Spleen (tissue), 7 donors: ENCODE measurements at regions not wholly inside any gene's neighbourhood (a gene's known extent, or its start where the extent isn't known, plus 50 kb on each side); places are given as distances from the start of the nearest gene placed in this dataset.

Experiments used
- CTCF ChIP-seq, 11 experiments: fragments of 200-600 bp in 7 of 11; fragments of 450-650 bp in 4 of 11; sonication (generic) in 4 of 11; IDR thresholded peaks in 8 of 11; conservative IDR thresholded peaks in 3 of 11; 1 replicate in 7 of 11; 2 replicates in 4 of 11; pipeline versions ENCODE4 v1.4.0 to v1.8.0; 2016 to 2021; ENCODE audit warnings: antibody characterized with exemption in 11 of 11, inconsistent platforms in 4 of 11, mild to moderate bottlenecking in 1 of 11
- POLR2A ChIP-seq, 3 donors: fragments of 450-650 bp; IDR thresholded peaks; one replicate each; pipeline ENCODE4 v1.5.1; 2017; ENCODE audit warnings: antibody characterized with exemption in 3 of 3, mild to moderate bottlenecking in 1 of 3
- POLR2AphosphoS5 ChIP-seq, 3 donors: sonication (generic); formaldehyde crosslinking; IDR thresholded peaks; one replicate each; pipeline ENCODE4 v1.5.1; 2017; ENCODE audit warnings: antibody characterized with exemption in 3 of 3
- donor health status: DM: no; HTN: no; CAD: no; lungs with moderate emphysema.
- donor health status: DM: no; HTN: no; CAD: no.
- donor health status: DM: no; HTN: no; CAD: no.

- TF ChIP-seq CTCF (IDR thresholded peaks at IDR 0.05 in 8 of 11, conservative IDR thresholded peaks at IDR 0.05 in 3 of 11) = no peak
- TF ChIP-seq POLR2A (IDR thresholded peaks at IDR 0.05) = no peak
- no peak for TF ChIP-seq POLR2AphosphoS5 (IDR thresholded peaks at IDR 0.05)
These were observed 274.4 kb downstream of the NUAK1 start for GRCh38 chr12:105864316-105864715.
